GM18873 (cell line): ENCODE measurements at regions not wholly inside any gene's neighbourhood (a gene's known extent, or its start where the extent isn't known, plus 50 kb on each side); places are given as distances from the start of the nearest gene placed in this dataset.

ENCODE experiments used
- ATAC-seq: cut with Tn5 transposase; IDR thresholded peaks from one replicate; pipeline ENCODE4 v1.9.1; 2021; ENCODE audit warnings: mild to moderate bottlenecking, moderate library complexity, moderate number of reproducible peaks; ENCODE audit not compliant: unreplicated experiment, low FRiP score

- ATAC-seq: no peak
These were observed 488.5 kb downstream of the SHQ1 start for GRCh38 chr3:72359743-72360142.

DNA sequence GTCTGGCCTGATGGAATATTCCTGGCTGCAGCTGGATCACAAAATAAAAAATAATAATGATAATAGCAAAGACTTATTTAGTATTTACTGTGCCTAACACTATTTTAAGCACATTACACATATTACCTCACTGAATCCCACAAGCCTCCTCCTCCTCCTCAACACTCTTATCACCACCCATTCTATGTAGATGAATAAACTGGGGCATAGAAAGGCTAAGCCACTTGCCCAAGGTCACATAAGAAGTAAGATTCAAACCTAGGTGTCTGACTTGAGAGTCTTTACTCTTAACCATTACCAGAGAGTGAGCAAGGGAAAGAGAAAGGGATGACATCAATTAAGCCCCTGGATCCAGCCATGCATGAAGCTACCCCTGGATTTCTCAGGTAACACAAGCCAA, 493.1 kb downstream of the SHQ1 start:
- no peak for ATAC-seq

GRCh38 chr3:72354486-72354885, 493.8 kb downstream of the SHQ1 start:
- ATAC-seq: no peak

DNA sequence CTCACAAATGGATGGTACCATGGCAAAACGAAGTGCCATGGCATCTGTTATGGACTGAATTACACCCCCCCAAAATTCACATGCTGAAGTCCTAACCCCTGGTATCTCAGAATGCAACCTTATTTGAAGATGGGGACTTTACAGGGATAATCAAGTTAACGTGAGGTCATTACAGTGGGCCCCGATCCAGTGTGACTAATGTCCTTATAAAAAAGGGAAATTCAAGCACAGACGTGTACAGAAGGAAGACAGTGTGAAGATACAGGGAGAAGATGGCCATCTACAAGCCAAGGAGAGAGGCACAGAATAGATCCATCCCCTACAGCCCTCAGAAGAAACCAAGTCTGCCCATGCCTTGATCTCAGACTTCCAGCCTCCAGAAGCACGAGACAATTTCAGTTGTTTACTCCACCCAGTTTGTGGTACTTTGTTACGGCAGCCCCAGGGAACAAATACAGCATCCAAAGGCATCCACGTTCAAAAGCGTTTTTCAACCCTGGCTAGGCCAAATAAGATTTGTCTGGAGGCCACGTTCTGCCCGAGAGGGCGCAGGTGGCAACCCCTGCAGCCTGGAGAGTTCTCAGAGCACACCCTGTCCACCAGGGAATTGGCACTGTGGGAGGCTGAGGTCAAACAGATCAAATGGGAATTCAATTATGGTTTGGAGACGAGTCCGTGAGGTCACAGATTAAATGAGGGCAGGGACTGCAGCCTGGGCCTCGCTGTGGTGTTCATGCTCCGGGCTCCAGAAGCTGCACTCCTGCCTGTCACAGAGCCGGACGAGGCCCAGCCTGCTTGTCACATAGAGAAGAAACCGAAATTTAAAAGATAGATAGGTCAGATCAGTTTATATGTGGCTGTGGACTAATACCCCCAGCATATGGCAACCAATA, 494.8 kb downstream of the SHQ1 start:
- no peak for ATAC-seq

DNA sequence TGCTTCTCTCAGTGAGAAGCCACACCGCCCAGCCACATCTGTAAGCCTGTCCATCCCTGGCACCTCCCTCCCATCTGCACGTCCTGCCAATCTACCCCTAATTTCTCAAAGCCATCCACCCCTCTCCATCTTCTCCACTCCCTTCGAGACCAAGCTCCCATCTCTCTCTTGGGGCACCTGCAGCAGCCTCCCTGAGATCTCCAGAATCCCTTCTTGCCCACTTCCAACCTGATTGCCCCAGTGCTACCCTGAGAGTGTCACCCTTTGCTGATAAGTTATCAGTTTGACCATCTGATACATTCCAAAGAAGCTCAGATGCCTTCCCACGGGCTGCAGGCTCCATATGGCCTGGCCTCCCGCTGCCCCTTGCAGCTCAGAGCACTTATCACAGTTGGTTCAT, 496.1 kb downstream of the SHQ1 start:
- ATAC-seq: no peak

DNA sequence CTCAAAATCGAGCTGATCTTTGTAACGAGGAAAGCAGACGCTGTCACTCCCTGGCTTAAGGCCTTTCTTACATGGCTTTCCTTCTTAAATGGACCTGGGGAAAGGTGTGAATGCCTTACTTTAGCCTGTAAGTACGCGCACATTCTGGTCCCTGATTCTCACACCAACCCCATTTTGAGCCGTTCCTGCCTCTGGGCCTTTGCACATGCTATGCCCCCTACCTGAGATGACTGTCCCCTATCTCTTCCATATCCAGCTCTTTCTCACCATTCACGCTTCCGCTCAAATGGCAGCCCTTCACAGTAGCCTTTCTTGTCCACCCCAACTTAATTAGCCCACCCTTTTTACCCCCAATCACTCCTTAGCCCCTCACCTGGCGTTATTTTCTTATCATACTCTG, 496.7 kb downstream of the SHQ1 start:
- no peak for ATAC-seq

GRCh38 chr3:72350761-72351505, 497.3 kb downstream of the SHQ1 start:
- no peak for ATAC-seq

DNA sequence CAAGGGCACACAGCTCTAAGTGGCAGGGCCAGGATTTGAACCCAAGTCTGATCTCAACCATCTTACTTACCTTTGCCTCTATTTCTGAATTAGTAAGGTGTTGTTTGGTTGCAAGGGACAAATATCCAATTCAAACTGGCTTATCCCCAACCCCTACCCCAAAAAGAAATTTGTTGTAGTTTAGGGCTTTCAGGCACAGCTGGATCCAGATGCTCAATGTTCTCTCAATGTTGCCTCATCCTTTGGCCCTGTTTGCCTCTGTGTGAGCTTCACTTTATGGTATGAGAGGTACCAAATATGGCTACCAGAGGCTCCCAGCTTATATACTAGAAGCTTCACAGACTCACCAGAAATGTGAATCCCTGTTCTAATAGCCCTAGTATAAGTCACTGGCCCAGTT, 499.9 kb downstream of the SHQ1 start:
- no peak for ATAC-seq

- ATAC-seq: no peak
These were observed 500.4 kb downstream of the SHQ1 start for GRCh38 chr3:72347819-72348319.

- no peak for ATAC-seq
These were observed 501.7 kb downstream of the SHQ1 start for GRCh38 chr3:72346526-72346926.

GRCh38 chr3:72345980-72346379, 502.3 kb downstream of the SHQ1 start:
- no peak for ATAC-seq

DNA sequence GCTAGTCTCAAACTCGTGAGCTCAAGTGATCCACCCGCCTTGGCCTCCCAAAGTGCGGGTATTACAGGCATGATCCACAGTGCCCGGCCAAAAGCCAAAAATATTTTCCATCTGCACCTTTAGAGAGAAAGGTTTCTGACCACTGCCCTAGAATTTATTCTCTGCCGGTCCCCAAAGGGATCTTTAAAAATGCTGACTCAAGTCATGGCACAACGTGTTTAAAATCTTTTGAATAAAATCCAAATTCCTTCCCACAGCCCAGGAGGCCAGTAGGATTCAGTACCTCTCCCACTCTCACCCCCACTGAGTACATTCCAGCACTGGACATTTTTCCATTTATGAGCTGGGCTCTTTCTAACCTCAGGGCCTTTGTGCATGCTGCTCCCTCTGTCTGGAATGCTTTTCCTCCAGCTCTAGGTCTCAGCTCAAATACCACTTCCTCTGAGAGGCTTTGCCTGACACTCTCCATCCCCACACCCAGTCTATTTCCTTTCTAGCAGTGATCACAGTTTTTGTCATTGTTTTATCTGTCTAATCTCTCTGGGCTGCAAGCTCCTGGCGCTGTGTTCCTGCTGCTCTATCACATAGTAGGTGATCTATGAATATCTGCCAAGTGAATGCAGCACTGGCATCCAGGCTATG, 502.9 kb downstream of the SHQ1 start:
- ATAC-seq: no peak

DNA sequence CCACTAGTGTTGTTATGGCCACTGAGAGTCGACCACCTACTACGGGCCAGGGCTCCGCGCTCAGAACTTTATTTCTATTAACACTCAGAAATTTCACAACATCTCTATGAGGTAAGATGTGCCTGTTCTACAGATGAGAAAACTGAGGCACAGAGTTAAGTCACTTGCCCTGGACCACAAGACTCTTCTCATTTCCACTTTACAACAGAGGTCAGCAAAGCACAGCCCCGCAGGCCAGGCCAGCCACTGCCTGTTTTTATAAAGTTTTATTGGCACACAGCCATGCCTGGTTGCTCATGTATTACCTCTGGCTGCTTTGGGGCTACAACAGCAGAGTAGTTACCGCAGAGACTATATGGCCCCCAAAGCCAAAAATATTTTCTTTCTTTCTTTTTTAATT, 503.6 kb downstream of the SHQ1 start:
- ATAC-seq: no peak

- no peak for ATAC-seq
These were observed 504.0 kb downstream of the SHQ1 start for GRCh38 chr3:72344236-72344635.

DNA sequence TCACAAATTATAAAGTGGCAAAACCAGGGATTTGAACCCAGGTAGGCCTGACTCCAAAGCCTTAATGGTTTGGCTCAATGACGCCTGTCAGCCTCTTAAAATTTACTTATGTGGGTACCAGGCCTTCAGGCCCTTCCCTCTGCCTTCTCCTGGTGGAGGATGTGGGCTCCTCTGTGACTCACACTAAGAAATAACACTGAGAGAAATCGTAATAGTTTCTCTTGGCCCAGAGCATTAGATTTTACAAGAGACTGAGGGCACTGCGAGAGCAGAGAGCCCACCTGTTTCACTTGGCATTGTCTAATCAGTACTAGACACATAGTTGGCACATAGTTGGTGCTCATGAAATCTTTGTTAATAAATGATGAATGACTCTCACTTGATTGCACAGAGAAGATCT, 505.2 kb downstream of the SHQ1 start:
- ATAC-seq: no peak

DNA sequence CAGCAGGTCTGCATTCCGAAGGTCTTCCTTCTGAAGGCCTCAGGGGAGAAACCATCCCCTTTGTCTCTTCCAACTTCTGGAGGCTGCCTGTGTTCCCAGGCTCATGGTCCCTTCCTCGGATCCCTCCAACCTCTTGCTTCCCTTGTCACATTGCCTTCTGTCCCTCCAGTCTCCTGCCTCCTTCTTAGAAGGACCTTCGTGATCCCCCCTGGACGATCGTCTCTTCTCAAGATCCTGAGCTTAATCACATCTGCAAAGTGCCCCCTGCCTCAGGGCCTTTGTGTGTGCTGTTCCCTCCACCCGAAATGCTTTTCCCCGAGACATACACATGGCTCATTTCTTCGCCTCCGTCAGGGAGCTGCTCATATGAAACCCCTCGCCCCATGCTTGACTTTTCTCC, 505.8 kb downstream of the SHQ1 start:
- no peak for ATAC-seq

- no peak for ATAC-seq
These were observed 506.3 kb downstream of the SHQ1 start for GRCh38 chr3:72341920-72342319.

- ATAC-seq: no peak
These were observed 506.9 kb downstream of the SHQ1 start for GRCh38 chr3:72341380-72341770.

DNA sequence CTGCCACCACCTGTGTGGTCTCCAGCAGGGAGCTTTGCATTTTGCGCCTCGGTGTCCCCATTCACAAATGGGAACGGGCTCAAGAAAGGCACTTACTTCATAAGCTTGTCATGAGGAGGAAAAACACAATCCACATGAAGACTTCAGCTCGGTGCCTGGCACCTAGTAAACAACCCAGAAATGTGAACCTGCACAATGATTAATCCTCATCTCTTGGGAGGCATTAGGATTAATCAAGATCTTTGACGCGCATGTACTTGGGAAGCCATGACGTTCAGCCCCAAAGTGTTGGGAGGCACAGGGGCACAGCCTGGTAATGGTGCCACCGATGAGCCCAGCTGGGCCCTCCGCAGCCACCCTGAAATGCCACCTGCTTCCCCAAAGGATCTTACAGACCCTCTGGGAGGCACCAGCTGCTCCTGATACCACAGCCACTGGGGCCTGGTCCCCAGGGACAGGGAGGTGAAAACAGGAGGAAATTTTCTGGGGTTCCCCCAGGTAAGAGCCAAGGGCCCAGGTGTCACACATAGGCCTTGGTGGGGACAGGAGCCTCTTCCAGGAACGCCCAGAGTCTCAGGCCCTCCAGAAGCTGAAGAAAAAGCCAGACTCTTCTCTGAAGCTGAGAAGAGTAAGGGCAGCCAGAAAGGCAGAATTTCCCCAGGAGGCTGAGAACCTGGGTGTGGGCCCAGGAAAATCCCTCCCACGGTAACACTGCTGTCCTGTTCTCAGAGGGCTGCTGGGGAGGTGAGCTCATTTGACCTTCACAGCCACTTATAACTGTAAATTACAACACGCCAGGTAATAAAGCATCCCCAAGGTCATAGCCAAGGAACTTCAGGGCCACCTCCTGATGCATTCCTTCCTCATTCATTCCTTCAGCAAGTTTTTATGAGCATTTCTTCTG, 507.5 kb downstream of the SHQ1 start:
- no peak for ATAC-seq

- no peak for ATAC-seq
These were observed 508.2 kb downstream of the SHQ1 start for GRCh38 chr3:72340056-72340455.
